NT2/D1 (cell line): ENCODE measurements at regions not wholly inside any gene's neighbourhood (a gene's known extent, or its start where the extent isn't known, plus 50 kb on each side); places are given as distances from the start of the nearest gene placed in this dataset.

Experiments
- SUZ12 ChIP-seq: IDR thresholded peaks from 2 replicates; pipeline ENCODE4 v1.6.1; 2011; ENCODE audit not compliant: insufficient read length, insufficient read depth; ENCODE audit errors: extremely low read depth
- YY1 ChIP-seq: IDR thresholded peaks from 2 replicates; pipeline ENCODE4 v1.6.1; 2011; ENCODE audit not compliant: insufficient read length, insufficient read depth

DNA sequence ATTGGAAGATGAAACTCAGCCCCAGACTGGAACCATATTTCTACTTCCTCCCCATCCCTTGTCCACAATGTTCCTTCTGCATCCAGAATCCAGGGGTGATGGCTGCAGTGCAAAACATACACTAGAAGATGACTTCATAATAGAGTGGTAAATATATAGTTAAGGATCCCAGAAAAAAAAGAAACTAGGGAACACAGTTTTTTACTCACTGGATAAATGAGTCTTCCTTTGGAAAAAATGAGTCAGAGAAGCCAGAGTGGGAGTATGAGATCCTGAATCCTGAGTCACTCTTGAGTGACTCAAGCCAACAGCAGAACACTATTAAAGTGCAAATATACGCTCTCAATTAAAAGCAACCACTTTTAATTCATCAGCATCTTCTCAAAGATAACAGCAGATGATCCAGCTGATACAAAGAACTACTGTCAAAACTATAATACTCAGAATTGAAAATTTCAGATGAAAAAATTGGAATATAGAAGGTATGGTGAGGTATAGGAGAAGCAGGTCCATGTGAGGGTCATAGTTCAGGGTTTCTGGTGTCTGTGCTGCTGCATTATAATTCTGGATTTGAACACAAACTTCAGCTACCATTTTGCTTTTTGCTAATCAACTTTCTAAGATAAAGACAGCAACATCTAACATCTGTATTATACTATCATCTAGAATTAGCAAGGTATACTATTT is 987.2 kb upstream of the CDH2 start:
- TF ChIP-seq YY1: no peak
- no peak for TF ChIP-seq SUZ12
